ENCODE measurements at regions not wholly inside any gene's neighbourhood (a gene's known extent, or its start where the extent isn't known, plus 50 kb on each side); places are given as distances from the start of the nearest gene placed in this dataset.

DNA sequence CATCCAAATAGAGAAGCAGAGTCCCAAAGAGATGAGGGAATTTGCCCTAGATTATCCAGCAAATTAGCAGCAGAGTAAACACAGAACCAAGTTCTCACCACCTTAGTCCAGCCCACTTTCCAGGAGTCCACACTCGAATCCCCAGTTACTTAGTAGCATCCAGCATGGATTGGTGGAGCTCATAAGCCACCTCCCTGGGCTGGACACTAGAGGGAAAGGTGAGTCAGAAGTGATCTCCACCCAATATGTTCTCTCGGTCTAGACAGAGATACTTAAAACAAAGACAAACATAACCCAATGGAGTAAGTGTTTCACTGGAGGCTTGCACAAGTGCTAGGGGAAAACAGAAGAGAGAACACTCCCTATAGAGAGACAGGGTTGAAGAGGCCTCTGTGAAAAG lies 105.1 kb upstream of the CPEB2 start:
- H3K9me3 ChIP-seq: no peaks in the 10 kb centered on the region
- H3K27ac ChIP-seq: no peak overlapping the region
- WGBS, 2 donors: 47 to 64% methylated on average over 2 of the region's 2 CpGs
- H3K36me3 ChIP-seq: no peaks in the 10 kb centered on the region
- H3K27me3 ChIP-seq: no peaks in the 10 kb centered on the region
- no peak overlapping the region for H3K4me3 ChIP-seq
- H3K4me1 ChIP-seq: peaks cover 0 to 10% (median 0%) of the 10 kb centered on the region in 4 donors
- TF ChIP-seq POLR2AphosphoS5 (IDR thresholded peaks at IDR 0.05) (peak in 1 of 2 donors; percentile 14), POLR2A (IDR thresholded peaks at IDR 0.05) (no peak)
- TF ChIP-seq, protein P1, sequence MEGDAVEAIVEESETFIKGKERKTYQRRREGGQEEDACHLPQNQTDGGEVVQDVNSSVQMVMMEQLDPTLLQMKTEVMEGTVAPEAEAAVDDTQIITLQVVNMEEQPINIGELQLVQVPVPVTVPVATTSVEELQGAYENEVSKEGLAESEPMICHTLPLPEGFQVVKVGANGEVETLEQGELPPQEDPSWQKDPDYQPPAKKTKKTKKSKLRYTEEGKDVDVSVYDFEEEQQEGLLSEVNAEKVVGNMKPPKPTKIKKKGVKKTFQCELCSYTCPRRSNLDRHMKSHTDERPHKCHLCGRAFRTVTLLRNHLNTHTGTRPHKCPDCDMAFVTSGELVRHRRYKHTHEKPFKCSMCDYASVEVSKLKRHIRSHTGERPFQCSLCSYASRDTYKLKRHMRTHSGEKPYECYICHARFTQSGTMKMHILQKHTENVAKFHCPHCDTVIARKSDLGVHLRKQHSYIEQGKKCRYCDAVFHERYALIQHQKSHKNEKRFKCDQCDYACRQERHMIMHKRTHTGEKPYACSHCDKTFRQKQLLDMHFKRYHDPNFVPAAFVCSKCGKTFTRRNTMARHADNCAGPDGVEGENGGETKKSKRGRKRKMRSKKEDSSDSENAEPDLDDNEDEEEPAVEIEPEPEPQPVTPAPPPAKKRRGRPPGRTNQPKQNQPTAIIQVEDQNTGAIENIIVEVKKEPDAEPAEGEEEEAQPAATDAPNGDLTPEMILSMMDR (IDR thresholded peaks at IDR 0.05): peak in 1 of 6 experiments; percentile 15
- ATAC-seq (ENCODE audit: low FRiP score in 2 of 2) (peak; percentile 51 to 78), DNase-seq (peak in 1 of 2 donors; percentile 63)

DNA sequence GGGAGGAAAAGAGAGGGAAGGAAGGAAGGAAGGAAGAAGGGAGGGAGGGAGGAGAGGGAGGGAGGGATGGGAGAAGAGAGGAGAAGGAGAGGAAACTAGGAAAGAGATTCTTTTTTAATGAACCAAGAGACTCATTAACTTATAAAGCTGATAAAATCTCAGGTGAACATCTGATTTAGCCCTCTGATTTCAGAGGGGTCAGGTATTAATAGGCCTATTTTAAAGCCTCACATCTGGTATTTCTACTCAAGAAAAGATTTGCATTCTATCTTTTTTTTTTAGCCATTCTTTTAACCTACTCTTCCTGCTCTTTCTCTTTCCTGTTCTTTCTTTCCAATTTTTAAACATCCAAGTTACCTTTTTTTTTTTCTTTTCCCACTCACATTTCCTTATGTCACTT lies 103.3 kb upstream of the CPEB2 start:
- Histone ChIP-seq H3K36me3 (no peaks in the 10 kb centered on the region), H3K9me3 (no peaks in the 10 kb centered on the region), H3K27ac (no peak overlapping the region), H3K4me3 (no peak overlapping the region), H3K4me1 (peaks cover 0 to 7% (median 0%) of the 10 kb centered on the region in 4 donors), H3K27me3 (no peaks in the 10 kb centered on the region)
- TF ChIP-seq POLR2AphosphoS5 (IDR thresholded peaks at IDR 0.05) (no peak), POLR2A (IDR thresholded peaks at IDR 0.05) (no peak), EP300 (IDR thresholded peaks at IDR 0.05) (no peak)
- TF ChIP-seq, protein P1 (IDR thresholded peaks at IDR 0.05): no peak
- DNase-seq (no peak), ATAC-seq (ENCODE audit: low FRiP score in 2 of 2) (no peak)

DNA sequence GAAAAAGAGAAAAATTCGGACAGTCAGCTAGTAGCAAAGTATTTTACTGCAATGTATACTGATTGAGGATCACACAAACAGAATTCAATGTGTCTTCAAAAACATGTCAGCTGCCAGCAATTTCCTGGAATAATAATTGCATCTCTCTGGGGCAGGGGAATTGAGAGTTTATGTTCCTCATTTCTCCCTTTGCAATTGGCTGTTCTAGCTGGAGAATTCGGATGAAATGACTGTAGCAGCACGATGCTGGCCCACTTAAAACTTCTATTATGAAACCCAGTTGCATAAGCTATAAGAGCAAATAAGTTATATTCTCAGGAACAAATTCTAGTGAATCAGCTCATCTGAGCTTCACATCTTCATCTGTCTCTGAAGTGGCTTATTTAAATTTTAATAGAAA lies 99.9 kb upstream of the CPEB2 start:
- H3K27ac ChIP-seq: no peak overlapping the region
- no peaks in the 10 kb centered on the region for H3K4me1 ChIP-seq
- no peak for DNase-seq
- no peaks in the 10 kb centered on the region for H3K27me3 ChIP-seq
- TF ChIP-seq EP300 (IDR thresholded peaks at IDR 0.05): no peak
- TF ChIP-seq POLR2AphosphoS5 (IDR thresholded peaks at IDR 0.05): no peak
- TF ChIP-seq, protein P1 (IDR thresholded peaks at IDR 0.05): no peak
- TF ChIP-seq POLR2A (IDR thresholded peaks at IDR 0.05): no peak
- WGBS, 2 donors: 49 to 58% methylated on average over 3 of the region's 3 CpGs
- H3K9me3 ChIP-seq: no peaks in the 10 kb centered on the region
- no peak overlapping the region for H3K4me3 ChIP-seq
- no peak for ATAC-seq (ENCODE audit: low FRiP score in 2 of 2)
- H3K36me3 ChIP-seq: no peaks in the 10 kb centered on the region

DNA sequence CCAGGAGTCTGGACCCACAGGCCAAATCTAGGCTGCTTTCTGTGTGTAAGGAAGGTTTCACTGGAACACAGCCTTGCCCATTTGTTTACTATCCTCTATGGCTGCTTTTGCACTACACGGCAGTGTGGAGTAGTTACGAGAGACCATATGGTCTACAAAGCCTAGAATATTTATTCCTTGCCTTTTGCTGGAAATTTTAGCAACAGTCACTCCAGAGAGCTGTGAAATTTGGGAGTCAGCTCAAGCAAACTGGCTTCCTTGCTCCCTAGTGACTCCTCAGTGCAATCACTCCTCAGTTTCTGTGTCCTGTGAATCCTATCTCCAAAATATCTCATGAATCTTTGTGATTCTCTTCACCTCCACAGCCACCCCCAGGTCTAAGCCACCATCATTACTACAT lies 99.0 kb upstream of the CPEB2 start:
- Histone ChIP-seq H3K9me3 (no peaks in the 10 kb centered on the region), H3K27me3 (no peaks in the 10 kb centered on the region), H3K36me3 (no peaks in the 10 kb centered on the region), H3K27ac (no peak overlapping the region), H3K4me1 (no peaks in the 10 kb centered on the region), H3K4me3 (no peak overlapping the region)
- no peak for DNase-seq
- no peak for ATAC-seq (ENCODE audit: low FRiP score in 2 of 2)
- WGBS, 2 donors: 94 to 95% methylated on average over 2 of the region's 2 CpGs
- TF ChIP-seq POLR2AphosphoS5 (IDR thresholded peaks at IDR 0.05) (no peak), EP300 (IDR thresholded peaks at IDR 0.05) (no peak), POLR2A (IDR thresholded peaks at IDR 0.05) (no peak)

DNA sequence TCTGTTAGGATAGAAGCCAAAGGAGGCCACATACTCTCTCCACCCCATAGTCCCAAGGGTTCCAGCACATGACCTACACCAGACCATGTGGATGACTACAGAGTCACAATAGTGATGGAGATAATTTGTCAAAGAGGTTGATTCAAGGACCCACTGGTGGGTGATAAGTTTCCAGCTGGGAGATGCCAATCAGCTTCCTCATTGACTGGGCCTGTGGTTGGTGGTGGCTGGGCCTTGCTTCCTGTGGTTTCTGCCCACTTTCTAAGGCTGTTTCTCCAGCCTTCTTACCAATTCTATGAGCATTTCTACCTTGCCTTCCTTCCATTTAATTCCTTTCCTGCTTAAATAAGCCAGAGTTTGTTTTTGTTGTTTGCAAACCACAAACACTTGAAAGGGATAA lies 95.5 kb upstream of the CPEB2 start:
- DNase-seq: no peak
- H3K4me1 ChIP-seq: no peaks in the 10 kb centered on the region
- no peaks in the 10 kb centered on the region for H3K9me3 ChIP-seq
- ATAC-seq (ENCODE audit: low FRiP score in 2 of 2): no peak
- H3K36me3 ChIP-seq: no peaks in the 10 kb centered on the region
- no peaks in the 10 kb centered on the region for H3K27me3 ChIP-seq
- no peak overlapping the region for H3K27ac ChIP-seq
- TF ChIP-seq EP300 (IDR thresholded peaks at IDR 0.05): no peak
- no peak overlapping the region for H3K4me3 ChIP-seq

DNA sequence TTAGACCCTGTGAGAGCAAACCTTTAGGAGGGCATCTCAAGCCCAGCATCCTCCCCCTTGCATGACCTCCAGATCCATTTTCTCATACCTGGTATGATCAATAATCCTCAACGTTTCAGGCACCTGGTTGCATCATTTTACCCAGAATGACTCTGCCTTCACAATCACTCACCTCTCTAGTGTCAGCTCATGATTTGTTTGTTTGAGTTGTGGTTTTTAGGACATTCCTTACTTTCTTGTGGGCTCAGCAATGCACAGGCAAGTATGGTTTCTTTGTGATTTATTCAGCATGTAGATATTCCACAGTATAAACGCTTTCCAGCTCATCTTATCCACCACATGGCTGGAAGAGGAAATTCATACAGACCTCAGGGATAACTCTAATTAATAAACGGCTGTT lies 93.6 kb upstream of the CPEB2 start:
- no peaks in the 10 kb centered on the region for H3K9me3 ChIP-seq
- WGBS, 2 donors: 34 to 54% methylated on average over 3 of the region's 3 CpGs
- no peak overlapping the region for H3K27ac ChIP-seq
- no peak overlapping the region for H3K4me3 ChIP-seq
- no peaks in the 10 kb centered on the region for H3K4me1 ChIP-seq
- no peaks in the 10 kb centered on the region for H3K36me3 ChIP-seq
- no peaks in the 10 kb centered on the region for H3K27me3 ChIP-seq
- no peak for ATAC-seq (ENCODE audit: low FRiP score in 2 of 2)
- no peak for DNase-seq
- TF ChIP-seq POLR2AphosphoS5 (IDR thresholded peaks at IDR 0.05) (no peak), EP300 (IDR thresholded peaks at IDR 0.05) (no peak), POLR2A (IDR thresholded peaks at IDR 0.05) (no peak)
- TF ChIP-seq, protein P1 (IDR thresholded peaks at IDR 0.05): no peak
